ENCODE measurements at regions not wholly inside any gene's neighbourhood (a gene's known extent, or its start where the extent isn't known, plus 50 kb on each side); places are given as distances from the start of the nearest gene placed in this dataset.

- no peaks in the 10 kb centered on the region for H3K9me3 ChIP-seq
- no peaks in the 10 kb centered on the region for H3K4me1 ChIP-seq
- TF ChIP-seq CTCF (IDR thresholded peaks at IDR 0.05): no peak
- no peak overlapping the region for H3K4me3 ChIP-seq
- no peaks in the 10 kb centered on the region for H3K36me3 ChIP-seq
- no peaks in the 10 kb centered on the region for H3K27me3 ChIP-seq
- DNase-seq (ENCODE audit: low spot score): no peak
- no peak overlapping the region for H3K27ac ChIP-seq
Observed at GRCh38 chr11:76288166-76288980, 82.1 kb upstream of the WNT11 start.

GRCh38 chr11:76287227-76287626 is 80.9 kb upstream of the WNT11 start:
- H3K27ac ChIP-seq: no peak overlapping the region
- TF ChIP-seq CTCF (IDR thresholded peaks at IDR 0.05): no peak

GRCh38 chr11:76285397-76286104 is 79.2 kb upstream of the WNT11 start:
- TF ChIP-seq CTCF (IDR thresholded peaks at IDR 0.05): no peak
- Histone ChIP-seq H3K36me3 (no peaks in the 10 kb centered on the region), H3K27me3 (no peaks in the 10 kb centered on the region), H3K27ac (no peak overlapping the region), H3K4me1 (no peaks in the 10 kb centered on the region), H3K4me3 (no peak overlapping the region), H3K9me3 (no peaks in the 10 kb centered on the region)
- DNase-seq (ENCODE audit: low spot score): no peak

More at GRCh38 chr11:76287227-76287626, 80.9 kb upstream of the WNT11 start:
- DNase-seq (ENCODE audit: low spot score): no peak
- Histone ChIP-seq H3K9me3 (no peaks in the 10 kb centered on the region), H3K27me3 (no peaks in the 10 kb centered on the region), H3K4me1 (no peaks in the 10 kb centered on the region), H3K36me3 (no peaks in the 10 kb centered on the region), H3K4me3 (no peak overlapping the region)

- TF ChIP-seq CTCF (IDR thresholded peaks at IDR 0.05): no peak
- Histone ChIP-seq H3K27me3 (no peaks in the 10 kb centered on the region), H3K27ac (no peak overlapping the region), H3K36me3 (no peaks in the 10 kb centered on the region), H3K4me3 (no peak overlapping the region), H3K4me1 (no peaks in the 10 kb centered on the region), H3K9me3 (no peaks in the 10 kb centered on the region)
- DNase-seq (ENCODE audit: low spot score): no peak
Observed at GRCh38 chr11:76284161-76284560, 77.9 kb upstream of the WNT11 start.

GRCh38 chr11:76282811-76283595 is 76.7 kb upstream of the WNT11 start:
- Histone ChIP-seq H3K4me1 (no peaks in the 10 kb centered on the region), H3K27me3 (no peaks in the 10 kb centered on the region), H3K36me3 (no peaks in the 10 kb centered on the region), H3K27ac (no peak overlapping the region), H3K4me3 (no peak overlapping the region), H3K9me3 (no peaks in the 10 kb centered on the region)
- TF ChIP-seq CTCF (IDR thresholded peaks at IDR 0.05): no peak
- no peak for DNase-seq (ENCODE audit: low spot score)

Measured in right atrium auricular region (tissue), 2 donors.